A673 (cell line): ENCODE measurements at regions not wholly inside any gene's neighbourhood (a gene's known extent, or its start where the extent isn't known, plus 50 kb on each side); places are given as distances from the start of the nearest gene placed in this dataset.

Source experiments
- BruUV-seq: library from RNA; stranded (reverse); fragments of 400-500 nt; replicated peaks from 2 replicates; lab custom pipeline; 2021; lab: Mats Ljungman, UMichigan
- CTCF ChIA-PET: fragments of 300-600 bp; sonication (Branson Sonifier 250); formaldehyde crosslinking; loops from one replicate; lab custom pipeline; 2022; ENCODE audit warnings: antibody characterized with exemption; lab: Charles Lee
- POLR2A ChIA-PET: fragments of 300-600 bp; sonication (Branson Sonifier 250); formaldehyde crosslinking; loops from one replicate; lab custom pipeline; 2022; ENCODE audit warnings: antibody characterized with exemption; ENCODE audit not compliant: low non-redundant PET; lab: Charles Lee
- DNase-seq: peaks from one replicate; pipeline ENCODE4 v3.0.0-alpha.2; 2015; ENCODE audit warnings: low spot score
- H3K27ac ChIP-seq: fragments of 200-600 bp; sonication (generic); 2 replicates; pipeline ENCODE4 v1.5.1; 2016; ENCODE audit warnings: mixed run types, low read depth, mild to moderate bottlenecking, mixed read lengths, antibody characterized with exemption, low read length; ENCODE audit not compliant: poor library complexity, severe bottlenecking
- H3K27me3 ChIP-seq: fragments of 200-600 bp; sonication (generic); replicated peaks from 2 replicates; pipeline ENCODE4 v1.6.1; 2017; ENCODE audit warnings: mixed run types, low read depth, mild to moderate bottlenecking, mixed read lengths, antibody characterized with exemption, low read length; ENCODE audit not compliant: insufficient read depth, poor library complexity
- H3K36me3 ChIP-seq: fragments of 200-600 bp; sonication (generic); 2 replicates; pipeline ENCODE4 v1.6.1; 2016; ENCODE audit warnings: mixed run types, mild to moderate bottlenecking, mixed read lengths, antibody characterized with exemption, low read length; ENCODE audit not compliant: insufficient read depth, poor library complexity, severe bottlenecking
- H3K4me1 ChIP-seq: fragments of 200-600 bp; sonication (generic); 2 replicates; pipeline ENCODE4 v1.6.1; 2017; ENCODE audit warnings: mixed run types, mild to moderate bottlenecking, mixed read lengths, antibody characterized with exemption, low read length; ENCODE audit not compliant: insufficient read depth, poor library complexity, severe bottlenecking
- H3K4me3 ChIP-seq: fragments of 200-600 bp; sonication (generic); 2 replicates; pipeline ENCODE4 v1.5.1; 2016; ENCODE audit warnings: low read depth, mixed run types, mild to moderate bottlenecking, mixed read lengths, low read length; ENCODE audit not compliant: poor library complexity, severe bottlenecking
- H3K9me3 ChIP-seq: fragments of 200-600 bp; sonication (generic); 2 replicates; pipeline ENCODE4 v1.6.1; 2016; ENCODE audit warnings: mixed run types, low read depth, mild to moderate bottlenecking, mixed read lengths, antibody characterized with exemption, low read length; ENCODE audit not compliant: poor library complexity, severe bottlenecking
- EZH2 ChIP-seq: fragments of 200-600 bp; sonication (generic); IDR thresholded peaks from 2 replicates; pipeline ENCODE4 v1.6.1; 2017; ENCODE audit warnings: borderline replicate concordance, low read depth, mild to moderate bottlenecking, mixed read lengths, antibody characterized with exemption, low read length; ENCODE audit not compliant: poor library complexity, severe bottlenecking
- intact Hi-C: fragments of 100-400 bp; cut with micrococcal nuclease; formaldehyde crosslinking; loops from one replicate; pipeline ENCODE4 v1.10.0; 2022; ENCODE audit not compliant: unreplicated experiment
- TF ChIP-seq, protein P1 (sequence below): fragments of 300-800, 200-600 bp; sonication (generic); conservative IDR thresholded peaks from 2 replicates; pipeline ENCODE4 v1.5.1; 2017; ENCODE audit warnings: low read depth, mild to moderate bottlenecking, antibody characterized with exemption, low read length, moderate library complexity, mixed read lengths

DNA sequence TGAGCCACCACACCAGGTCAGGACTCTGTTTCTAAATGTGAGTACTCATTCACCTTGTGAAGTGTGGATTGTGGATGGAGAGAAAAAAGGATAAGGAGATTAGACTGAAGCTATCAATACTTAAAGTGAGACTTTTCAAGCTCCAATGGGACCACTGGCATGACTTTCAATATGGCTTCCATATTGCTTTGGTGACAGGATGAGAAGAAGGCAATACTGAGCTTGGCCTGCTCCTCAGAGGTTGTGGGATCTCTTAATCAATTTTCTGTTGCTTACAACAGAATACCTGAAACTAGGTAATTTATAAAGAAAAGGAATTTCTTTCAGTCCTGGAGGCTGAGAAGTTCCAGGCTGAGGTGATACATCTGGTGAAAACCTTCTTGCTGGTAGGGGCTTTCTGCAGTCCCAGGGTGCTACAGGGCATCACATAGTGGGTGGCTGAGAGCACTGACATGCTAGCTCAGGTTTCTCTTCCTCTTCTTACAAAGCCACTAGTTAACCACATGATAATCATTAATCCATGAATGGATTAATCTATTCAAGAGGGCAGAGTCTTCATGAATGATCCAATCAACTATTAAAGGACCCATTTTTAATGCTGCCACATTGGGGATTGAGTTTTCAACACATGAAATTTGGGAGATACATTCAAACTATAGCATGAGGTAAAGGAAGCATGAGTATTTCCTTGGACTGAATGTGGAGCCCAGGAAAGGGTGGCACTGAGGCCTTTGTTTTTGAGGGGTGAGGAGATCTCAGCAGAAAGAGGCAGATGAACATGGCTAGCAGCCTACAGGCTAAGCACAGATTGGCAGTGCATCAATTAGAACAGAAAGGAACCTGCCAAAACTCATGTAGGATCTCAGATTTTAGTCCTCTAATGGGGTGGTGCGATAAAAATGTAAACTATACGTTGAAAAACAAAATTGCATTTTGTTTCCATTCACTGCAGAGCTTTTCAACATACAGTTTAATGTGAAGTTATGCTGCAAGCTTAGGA lies 274.5 kb downstream of the PIK3C3 start:
- CTCF ChIA-PET: no interaction called here
- no peak overlapping the region for H3K27ac ChIP-seq
- intact Hi-C loops: no loop called here

DNA sequence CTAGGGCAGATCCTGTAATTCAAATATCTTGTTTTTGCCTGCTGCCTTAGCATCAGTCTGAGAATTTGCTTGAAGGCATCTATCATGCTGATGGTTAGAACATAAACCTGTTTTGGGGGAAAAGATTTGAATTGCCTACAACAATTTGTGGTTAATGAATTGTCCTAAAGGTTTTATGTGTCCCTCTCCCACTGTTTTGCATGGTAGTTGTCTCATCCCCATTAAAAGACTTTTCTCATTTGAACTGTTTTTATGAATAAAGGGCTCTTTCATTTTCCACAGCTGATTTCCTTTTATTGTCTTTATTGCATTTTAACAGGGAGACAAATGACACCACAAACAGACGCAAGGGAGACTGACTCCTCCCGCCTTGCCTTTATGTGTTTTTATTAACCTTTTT lies 275.6 kb downstream of the PIK3C3 start:
- CTCF ChIA-PET: no interaction called here
- intact Hi-C loops: no loop called here
- POLR2A ChIA-PET: no interaction called here
- Histone ChIP-seq H3K9me3 (no peaks in the 10 kb centered on the region), H3K27ac (no peak overlapping the region), H3K27me3 (no peaks in the 10 kb centered on the region), H3K36me3 (no peaks in the 10 kb centered on the region), H3K4me3 (no peak overlapping the region), H3K4me1 (no peaks in the 10 kb centered on the region)
- BruUV-seq: no TSS peak
- TF ChIP-seq EZH2: no peak
- TF ChIP-seq, protein P1, sequence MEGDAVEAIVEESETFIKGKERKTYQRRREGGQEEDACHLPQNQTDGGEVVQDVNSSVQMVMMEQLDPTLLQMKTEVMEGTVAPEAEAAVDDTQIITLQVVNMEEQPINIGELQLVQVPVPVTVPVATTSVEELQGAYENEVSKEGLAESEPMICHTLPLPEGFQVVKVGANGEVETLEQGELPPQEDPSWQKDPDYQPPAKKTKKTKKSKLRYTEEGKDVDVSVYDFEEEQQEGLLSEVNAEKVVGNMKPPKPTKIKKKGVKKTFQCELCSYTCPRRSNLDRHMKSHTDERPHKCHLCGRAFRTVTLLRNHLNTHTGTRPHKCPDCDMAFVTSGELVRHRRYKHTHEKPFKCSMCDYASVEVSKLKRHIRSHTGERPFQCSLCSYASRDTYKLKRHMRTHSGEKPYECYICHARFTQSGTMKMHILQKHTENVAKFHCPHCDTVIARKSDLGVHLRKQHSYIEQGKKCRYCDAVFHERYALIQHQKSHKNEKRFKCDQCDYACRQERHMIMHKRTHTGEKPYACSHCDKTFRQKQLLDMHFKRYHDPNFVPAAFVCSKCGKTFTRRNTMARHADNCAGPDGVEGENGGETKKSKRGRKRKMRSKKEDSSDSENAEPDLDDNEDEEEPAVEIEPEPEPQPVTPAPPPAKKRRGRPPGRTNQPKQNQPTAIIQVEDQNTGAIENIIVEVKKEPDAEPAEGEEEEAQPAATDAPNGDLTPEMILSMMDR: no peak
- no peak for DNase-seq

More for the DNA sequence above, 274.5 kb downstream of the PIK3C3 start:
- H3K36me3 ChIP-seq: no peaks in the 10 kb centered on the region
- BruUV-seq: no TSS peak
- no peaks in the 10 kb centered on the region for H3K9me3 ChIP-seq
- H3K4me3 ChIP-seq: no peak overlapping the region
- H3K4me1 ChIP-seq: no peaks in the 10 kb centered on the region
- H3K27me3 ChIP-seq: no peaks in the 10 kb centered on the region
- no peak for DNase-seq
- POLR2A ChIA-PET: no interaction called here
- no peak for TF ChIP-seq EZH2
- TF ChIP-seq, protein P1: no peak

DNA sequence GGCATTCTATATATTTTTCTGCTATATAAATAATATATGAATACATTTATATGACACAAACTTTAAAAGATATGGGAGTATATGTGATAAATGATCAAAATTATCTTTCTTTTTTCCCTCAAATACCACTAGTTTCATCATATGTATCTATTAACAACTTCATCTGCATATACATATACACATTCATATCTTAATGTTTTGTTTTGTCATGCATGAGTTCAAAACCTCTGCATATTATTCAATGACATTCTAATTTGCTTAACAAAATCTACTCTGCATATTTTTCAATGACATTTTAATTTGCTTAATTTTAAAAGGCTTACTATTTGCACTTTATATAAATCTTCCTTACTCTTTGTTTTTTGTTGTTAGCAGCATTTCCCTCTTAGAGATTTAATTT lies 276.2 kb downstream of the PIK3C3 start:
- TF ChIP-seq EZH2: no peak
- TF ChIP-seq, protein P1: no peak
- H3K4me1 ChIP-seq: no peaks in the 10 kb centered on the region
- DNase-seq: no peak
- intact Hi-C loops: no loop called here
- POLR2A ChIA-PET: interaction anchor here (0.6 kb wide), 1 partner anchor 13 kb away, joined by 3 read pairs; no protein-coding TSS in a partner anchor
- CTCF ChIA-PET: no interaction called here
- no TSS peak for BruUV-seq
- no peaks in the 10 kb centered on the region for H3K36me3 ChIP-seq
- no peaks in the 10 kb centered on the region for H3K27me3 ChIP-seq
- no peak overlapping the region for H3K27ac ChIP-seq
- no peaks in the 10 kb centered on the region for H3K9me3 ChIP-seq
- no peak overlapping the region for H3K4me3 ChIP-seq
